Heart right ventricle (tissue), 16 donors: ENCODE measurements at regions not wholly inside any gene's neighbourhood (a gene's known extent, or its start where the extent isn't known, plus 50 kb on each side); places are given as distances from the start of the nearest gene placed in this dataset.

Source experiments
- ATAC-seq, 8 donors: fragments of 200-7000 bp; cut with Tn5 transposase; one replicate each; pipeline ENCODE4 v1.9.1; 2020; ENCODE audit warnings: mild to moderate bottlenecking in 8 of 8, moderate library complexity in 8 of 8, moderate number of reproducible peaks in 1 of 8
- DNase-seq, 2 donors: peaks; one replicate each; pipeline ENCODE4 v3.0.0-alpha.2; 2020
- H3K27ac ChIP-seq, 10 donors: fragments of 200-600 bp; sonication (generic) in 2 of 10; one replicate each; pipeline versions ENCODE4 v1.5.0 to v1.8.0; 2020 to 2022; ENCODE audit warnings: mild to moderate bottlenecking in 3 of 10
- H3K27me3 ChIP-seq, 7 donors: fragments of 200-600 bp; one replicate each; pipeline ENCODE4 v1.8.0; 2021 to 2022; ENCODE audit warnings: mild to moderate bottlenecking in 2 of 7
- H3K36me3 ChIP-seq, 9 donors: fragments of 200-600 bp; sonication (generic) in 1 of 9; one replicate each; pipeline versions ENCODE4 v1.5.0 to v1.8.0; 2020 to 2022; ENCODE audit warnings: mild to moderate bottlenecking in 2 of 9
- H3K4me1 ChIP-seq, 9 donors: fragments of 200-600 bp; sonication (generic) in 1 of 9; one replicate each; pipeline versions ENCODE4 v1.5.0 to v1.8.0; 2020 to 2022; ENCODE audit warnings: mild to moderate bottlenecking in 4 of 9
- H3K4me3 ChIP-seq, 10 donors: fragments of 200-600 bp; sonication (generic) in 2 of 10; one replicate each; pipeline versions ENCODE4 v1.5.0 to v1.8.0; 2020 to 2022; ENCODE audit warnings: mild to moderate bottlenecking in 7 of 10, moderate library complexity in 2 of 10
- H3K9me3 ChIP-seq, 11 donors: fragments of 200-600 bp in 10 of 11; sonication (generic) in 2 of 11; one replicate each; pipeline versions ENCODE4 v1.5.0 to v1.8.0; 2013 to 2022; ENCODE audit warnings: mild to moderate bottlenecking in 2 of 11, control low read depth in 1 of 11, moderate library complexity in 1 of 11
- CTCF ChIP-seq, 9 donors: fragments of 200-600 bp; sonication (generic) in 2 of 9; IDR thresholded peaks; one replicate each; pipeline versions ENCODE4 v1.5.0 to v1.8.0; 2021 to 2022; ENCODE audit warnings: antibody characterized with exemption in 9 of 9, mild to moderate bottlenecking in 5 of 9, moderate library complexity in 1 of 9
- WGBS, 2 donors: extraction: QIAGEN DNeasy Blood & Tissue Kit; methylation state at CpG; one replicate each; pipeline ENCODE4 v1.1.7; 2013; ENCODE audit warnings: inconsistent platforms in 1 of 2; 5-methylcytosine and 5-hydroxymethylcytosine counted together
- intact Hi-C, 10 donors: fragments of 100-400 bp; cut with DNase I; formaldehyde crosslinking; loops; one replicate each; pipeline versions ENCODE4 v1.11.1 to v1.14.2; 2022
- donor health status: Arrhythmogenic right ventricular cardiomyopathy.
- donor health status: ischemic (EF 13 %, LVEDD 7.1; RV severe dilation, severe dysfunction).
- donor health status: healthy with polysubstance abuse.
- donor health status: DM: no; HTN: yes; CAD: no.
- donor health status: DM: no; HTN: no; CAD: no.
- donor health status: ischemic (EF 25% LVEDD 6.9; RV normal size, moderate dysfunction).
- donor health status: ischemic (EF 25% LVEDD 5.7; RV mildly dilated, moderate dysfunction).
- donor health status: healthy.
- donor health status: DM: yes; HTN: yes; CAD: no.
- donor health status: Ischemic cardiomyopathy.
- donor health status: ischemic (EF 35%, LVEDD 5.7; RV mildly dilated, moderate dysfunction).
- donor health status: nonischemic (EF 11% LVEDD 7.7; RV severe dilation, severe dysfunction).
- donor health status: DM: yes; HTN: yes; CAD: no.
- donor health status: PGD.
- donor health status: ischemic (EF 29% LVEDD 5.4; RV normal size, mild dysfunction).
- donor health status: nonischemic (EF 23%, LVEDD 6.1; RV moderate dilation, normal function).

- DNase-seq (peak; percentile 55 to 78), ATAC-seq (peak; percentile 61 to 99 (median 96))
- Histone ChIP-seq H3K9me3 (peaks cover 0 to 9% (median 0%) of the 10 kb centered on the region in 11 donors), H3K27me3 (no peaks in the 10 kb centered on the region), H3K36me3 (no peaks in the 10 kb centered on the region), H3K27ac (peak overlapping the region in 6 of 10 donors; percentile 21 to 68 (median 62)), H3K4me1 (peaks cover 0 to 6% (median 0%) of the 10 kb centered on the region in 9 donors), H3K4me3 (no peak overlapping the region)
- WGBS, 2 donors: 44 to 65% methylated on average over 5 of the region's 5 CpGs
- intact Hi-C loops: no loop called here
- TF ChIP-seq CTCF (IDR thresholded peaks at IDR 0.05): no peak
These were observed 348.0 kb upstream of the DPPA4 start for GRCh38 chr3:109685084-109686079.

- TF ChIP-seq CTCF (IDR thresholded peaks at IDR 0.05): no peak
- H3K4me3 ChIP-seq: no peak overlapping the region
These were observed 350.3 kb upstream of the DPPA4 start for GRCh38 chr3:109687626-109688025.

GRCh38 chr3:109696932-109697331, 359.6 kb upstream of the DPPA4 start:
- no peak for ATAC-seq
- no peak for TF ChIP-seq CTCF (IDR thresholded peaks at IDR 0.05)
- Histone ChIP-seq H3K4me3 (no peak overlapping the region), H3K4me1 (no peaks in the 10 kb centered on the region), H3K27me3 (no peaks in the 10 kb centered on the region), H3K36me3 (no peaks in the 10 kb centered on the region), H3K9me3 (peaks cover 0 to 49% (median 2%) of the 10 kb centered on the region in 11 donors), H3K27ac (no peak overlapping the region)
- DNase-seq: no peak
- intact Hi-C loops: no loop called here

More at GRCh38 chr3:109687626-109688025, 350.3 kb upstream of the DPPA4 start:
- no peak for ATAC-seq
- intact Hi-C loops: no loop called here
- peaks cover 0 to 23% (median 2%) of the 10 kb centered on the region in 11 donors for H3K9me3 ChIP-seq
- no peak overlapping the region for H3K27ac ChIP-seq
- H3K36me3 ChIP-seq: no peaks in the 10 kb centered on the region
- H3K27me3 ChIP-seq: no peaks in the 10 kb centered on the region
- no peak for DNase-seq
- H3K4me1 ChIP-seq: peaks cover 0 to 6% (median 0%) of the 10 kb centered on the region in 9 donors

GRCh38 chr3:109702252-109702651, 364.9 kb upstream of the DPPA4 start:
- H3K4me1 ChIP-seq: no peaks in the 10 kb centered on the region
- H3K4me3 ChIP-seq: no peak overlapping the region
- peaks cover 0 to 8% (median 0%) of the 10 kb centered on the region in 11 donors for H3K9me3 ChIP-seq
- intact Hi-C loops: no loop called here
- no peak for TF ChIP-seq CTCF (IDR thresholded peaks at IDR 0.05)
- ATAC-seq: no peak
- no peak for DNase-seq
- H3K27me3 ChIP-seq: no peaks in the 10 kb centered on the region
- no peaks in the 10 kb centered on the region for H3K36me3 ChIP-seq
- H3K27ac ChIP-seq: no peak overlapping the region
- WGBS, 2 donors: 30 to 37% methylated on average over 1 of the region's 1 CpG
